ENCODE measurements at regions not wholly inside any gene's neighbourhood (a gene's known extent, or its start where the extent isn't known, plus 50 kb on each side); places are given as distances from the start of the nearest gene placed in this dataset.

GRCh38 chr4:177005674-177006230 is 213.0 kb upstream of the VEGFC start:
- TF ChIP-seq, protein P1, sequence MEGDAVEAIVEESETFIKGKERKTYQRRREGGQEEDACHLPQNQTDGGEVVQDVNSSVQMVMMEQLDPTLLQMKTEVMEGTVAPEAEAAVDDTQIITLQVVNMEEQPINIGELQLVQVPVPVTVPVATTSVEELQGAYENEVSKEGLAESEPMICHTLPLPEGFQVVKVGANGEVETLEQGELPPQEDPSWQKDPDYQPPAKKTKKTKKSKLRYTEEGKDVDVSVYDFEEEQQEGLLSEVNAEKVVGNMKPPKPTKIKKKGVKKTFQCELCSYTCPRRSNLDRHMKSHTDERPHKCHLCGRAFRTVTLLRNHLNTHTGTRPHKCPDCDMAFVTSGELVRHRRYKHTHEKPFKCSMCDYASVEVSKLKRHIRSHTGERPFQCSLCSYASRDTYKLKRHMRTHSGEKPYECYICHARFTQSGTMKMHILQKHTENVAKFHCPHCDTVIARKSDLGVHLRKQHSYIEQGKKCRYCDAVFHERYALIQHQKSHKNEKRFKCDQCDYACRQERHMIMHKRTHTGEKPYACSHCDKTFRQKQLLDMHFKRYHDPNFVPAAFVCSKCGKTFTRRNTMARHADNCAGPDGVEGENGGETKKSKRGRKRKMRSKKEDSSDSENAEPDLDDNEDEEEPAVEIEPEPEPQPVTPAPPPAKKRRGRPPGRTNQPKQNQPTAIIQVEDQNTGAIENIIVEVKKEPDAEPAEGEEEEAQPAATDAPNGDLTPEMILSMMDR (IDR thresholded peaks at IDR 0.05) = no peak
- TF ChIP-seq POLR2A (IDR thresholded peaks at IDR 0.05) = no peak

Measured in adrenal gland (tissue), 5 donors.